ENCODE measurements at regions not wholly inside any gene's neighbourhood (a gene's known extent, or its start where the extent isn't known, plus 50 kb on each side); places are given as distances from the start of the nearest gene placed in this dataset.

GRCh38 chr20:6906871-6907270 is 139.4 kb downstream of the BMP2 start:
- H3K36me3 Mint-ChIP-seq (ENCODE audit: low read depth), result no peaks in the 10 kb centered on the region
- H3K4me3 Mint-ChIP-seq, result no peak overlapping the region
- H3K9me3 Mint-ChIP-seq, result no peaks in the 10 kb centered on the region
- intact Hi-C loops (cut with micrococcal nuclease), result no loop called here
- H3K4me1 Mint-ChIP-seq (ENCODE audit: low read depth), result no peaks in the 10 kb centered on the region
- H3K27ac Mint-ChIP-seq, result no peak overlapping the region
- H3K27me3 Mint-ChIP-seq, result peaks cover 2% of the 10 kb centered on the region

GRCh38 chr20:6908673-6909072 is 141.2 kb downstream of the BMP2 start:
- peaks cover 8% of the 10 kb centered on the region for H3K4me1 Mint-ChIP-seq (ENCODE audit: low read depth)
- H3K36me3 Mint-ChIP-seq (ENCODE audit: low read depth), result no peaks in the 10 kb centered on the region
- no peak overlapping the region for H3K4me3 Mint-ChIP-seq
- H3K9me3 Mint-ChIP-seq, result no peaks in the 10 kb centered on the region
- H3K27ac Mint-ChIP-seq, result no peak overlapping the region
- intact Hi-C loops (cut with micrococcal nuclease), result no loop called here
- H3K27me3 Mint-ChIP-seq, result no peaks in the 10 kb centered on the region

- H3K4me3 Mint-ChIP-seq, result no peak overlapping the region
- no peak overlapping the region for H3K27ac Mint-ChIP-seq
- no peaks in the 10 kb centered on the region for H3K36me3 Mint-ChIP-seq (ENCODE audit: low read depth)
- no peaks in the 10 kb centered on the region for H3K9me3 Mint-ChIP-seq
- no peaks in the 10 kb centered on the region for H3K27me3 Mint-ChIP-seq
- intact Hi-C loops (cut with micrococcal nuclease), result no loop called here
- peaks cover 8% of the 10 kb centered on the region for H3K4me1 Mint-ChIP-seq (ENCODE audit: low read depth)
Measured at GRCh38 chr20:6909608-6910007, 142.1 kb downstream of the BMP2 start.

- intact Hi-C loops (cut with micrococcal nuclease), result no loop called here
- no peak overlapping the region for H3K27ac Mint-ChIP-seq
Measured at GRCh38 chr20:6914986-6915385, 147.5 kb downstream of the BMP2 start.

GRCh38 chr20:6916938-6917337 is 149.5 kb downstream of the BMP2 start:
- no peaks in the 10 kb centered on the region for H3K27me3 Mint-ChIP-seq
- no peak overlapping the region for H3K27ac Mint-ChIP-seq
- intact Hi-C loops (cut with micrococcal nuclease), result no loop called here
- H3K36me3 Mint-ChIP-seq (ENCODE audit: low read depth), result no peaks in the 10 kb centered on the region
- peaks cover 8% of the 10 kb centered on the region for H3K4me1 Mint-ChIP-seq (ENCODE audit: low read depth)
- H3K4me3 Mint-ChIP-seq, result no peak overlapping the region
- H3K9me3 Mint-ChIP-seq, result no peaks in the 10 kb centered on the region

More at GRCh38 chr20:6914986-6915385, 147.5 kb downstream of the BMP2 start:
- H3K4me3 Mint-ChIP-seq, result no peak overlapping the region
- no peaks in the 10 kb centered on the region for H3K27me3 Mint-ChIP-seq
- peaks cover 8% of the 10 kb centered on the region for H3K4me1 Mint-ChIP-seq (ENCODE audit: low read depth)
- H3K9me3 Mint-ChIP-seq, result no peaks in the 10 kb centered on the region
- no peaks in the 10 kb centered on the region for H3K36me3 Mint-ChIP-seq (ENCODE audit: low read depth)

GRCh38 chr20:6919792-6920468 is 152.4 kb downstream of the BMP2 start:
- Mint-ChIP-seq H3K4me1 (ENCODE audit: low read depth) (no peaks in the 10 kb centered on the region), H3K27ac (no peak overlapping the region), H3K27me3 (no peaks in the 10 kb centered on the region), H3K36me3 (ENCODE audit: low read depth) (no peaks in the 10 kb centered on the region), H3K9me3 (no peaks in the 10 kb centered on the region), H3K4me3 (no peak overlapping the region)
- intact Hi-C loops (cut with micrococcal nuclease), result no loop called here

GRCh38 chr20:6920991-6921613 is 153.6 kb downstream of the BMP2 start:
- Mint-ChIP-seq H3K9me3 (no peaks in the 10 kb centered on the region), H3K4me3 (no peak overlapping the region), H3K27ac (no peak overlapping the region), H3K36me3 (ENCODE audit: low read depth) (no peaks in the 10 kb centered on the region), H3K4me1 (ENCODE audit: low read depth) (no peaks in the 10 kb centered on the region), H3K27me3 (no peaks in the 10 kb centered on the region)
- intact Hi-C loops (cut with micrococcal nuclease), result no loop called here

GRCh38 chr20:6921717-6922386 is 154.4 kb downstream of the BMP2 start:
- Mint-ChIP-seq H3K27me3 (no peaks in the 10 kb centered on the region), H3K4me1 (ENCODE audit: low read depth) (no peaks in the 10 kb centered on the region), H3K36me3 (ENCODE audit: low read depth) (no peaks in the 10 kb centered on the region), H3K9me3 (peaks cover under 1% of the 10 kb centered on the region), H3K27ac (no peak overlapping the region), H3K4me3 (no peak overlapping the region)
- intact Hi-C loops (cut with micrococcal nuclease), result no loop called here

GRCh38 chr20:6924681-6925080 is 157.2 kb downstream of the BMP2 start:
- Mint-ChIP-seq H3K9me3 (peaks cover 9% of the 10 kb centered on the region), H3K4me3 (no peak overlapping the region), H3K4me1 (ENCODE audit: low read depth) (no peaks in the 10 kb centered on the region), H3K27ac (no peak overlapping the region), H3K36me3 (ENCODE audit: low read depth) (no peaks in the 10 kb centered on the region), H3K27me3 (peaks cover 2% of the 10 kb centered on the region)
- intact Hi-C loops (cut with micrococcal nuclease), result no loop called here

- intact Hi-C loops (cut with micrococcal nuclease), result no loop called here
- H3K4me3 Mint-ChIP-seq, result no peak overlapping the region
- H3K27me3 Mint-ChIP-seq, result peaks cover 2% of the 10 kb centered on the region
- H3K27ac Mint-ChIP-seq, result no peak overlapping the region
- H3K9me3 Mint-ChIP-seq, result peaks cover 9% of the 10 kb centered on the region
- no peaks in the 10 kb centered on the region for H3K4me1 Mint-ChIP-seq (ENCODE audit: low read depth)
- no peaks in the 10 kb centered on the region for H3K36me3 Mint-ChIP-seq (ENCODE audit: low read depth)
Measured at GRCh38 chr20:6925744-6926278, 158.3 kb downstream of the BMP2 start.

- intact Hi-C loops (cut with micrococcal nuclease), result loop anchor here (5.0 kb wide), 1 partner anchor 113 kb away; no protein-coding TSS in a partner anchor
- Mint-ChIP-seq H3K36me3 (ENCODE audit: low read depth) (no peaks in the 10 kb centered on the region), H3K4me1 (ENCODE audit: low read depth) (no peaks in the 10 kb centered on the region), H3K4me3 (no peak overlapping the region), H3K9me3 (no peaks in the 10 kb centered on the region), H3K27ac (no peak overlapping the region), H3K27me3 (peaks cover 2% of the 10 kb centered on the region)
Measured at GRCh38 chr20:6940048-6940447, 172.6 kb downstream of the BMP2 start.

- Mint-ChIP-seq H3K27ac (no peak overlapping the region), H3K36me3 (ENCODE audit: low read depth) (no peaks in the 10 kb centered on the region), H3K4me3 (no peak overlapping the region), H3K9me3 (no peaks in the 10 kb centered on the region), H3K27me3 (peaks cover 2% of the 10 kb centered on the region), H3K4me1 (ENCODE audit: low read depth) (no peaks in the 10 kb centered on the region)
- intact Hi-C loops (cut with micrococcal nuclease), result loop anchor here (5.0 kb wide), 1 partner anchor 114 kb away; no protein-coding TSS in a partner anchor
Measured at GRCh38 chr20:6940876-6941275, 173.4 kb downstream of the BMP2 start.

- H3K4me1 Mint-ChIP-seq (ENCODE audit: low read depth), result no peaks in the 10 kb centered on the region
- H3K4me3 Mint-ChIP-seq, result no peak overlapping the region
- no peak overlapping the region for H3K27ac Mint-ChIP-seq
- no peaks in the 10 kb centered on the region for H3K36me3 Mint-ChIP-seq (ENCODE audit: low read depth)
- H3K9me3 Mint-ChIP-seq, result no peaks in the 10 kb centered on the region
- H3K27me3 Mint-ChIP-seq, result peaks cover 2% of the 10 kb centered on the region
- intact Hi-C loops (cut with micrococcal nuclease), result loop anchor here (5.0 kb wide), 1 partner anchor 114 kb away; no protein-coding TSS in a partner anchor
Measured at GRCh38 chr20:6941571-6941970, 174.1 kb downstream of the BMP2 start.

- no peaks in the 10 kb centered on the region for H3K9me3 Mint-ChIP-seq
- no peaks in the 10 kb centered on the region for H3K36me3 Mint-ChIP-seq (ENCODE audit: low read depth)
- intact Hi-C loops (cut with micrococcal nuclease), result loop anchor here (5.0 kb wide), 1 partner anchor 115 kb away; no protein-coding TSS in a partner anchor
- H3K27ac Mint-ChIP-seq, result no peak overlapping the region
- H3K4me1 Mint-ChIP-seq (ENCODE audit: low read depth), result no peaks in the 10 kb centered on the region
- H3K27me3 Mint-ChIP-seq, result peaks cover 2% of the 10 kb centered on the region
- no peak overlapping the region for H3K4me3 Mint-ChIP-seq
Measured at GRCh38 chr20:6942266-6942665, 174.8 kb downstream of the BMP2 start.
